ENCODE measurements at regions not wholly inside any gene's neighbourhood (a gene's known extent, or its start where the extent isn't known, plus 50 kb on each side); places are given as distances from the start of the nearest gene placed in this dataset.

GRCh38 chr10:42917821-42918220 lies 135.2 kb downstream of the BMS1 start:
- no peak overlapping the region for H3K4me3 Mint-ChIP-seq
- no peak overlapping the region for H2BK120ac ChIP-seq (ENCODE audit: low read depth, low read length, poor library complexity, severe bottlenecking)
- H3K27me3 ChIP-seq (ENCODE audit: insufficient read depth, low read length), result no peaks in the 10 kb centered on the region
- H2BK12ac ChIP-seq (ENCODE audit: insufficient read length, low read depth, low read length), result no peak overlapping the region
- H2BK15ac ChIP-seq (ENCODE audit: low read depth, low read length), result no peak overlapping the region
- H4K8ac ChIP-seq (replicated peaks; ENCODE audit: insufficient read length, low read depth, low read length), result no peak overlapping the region
- no peak overlapping the region for H2AFZ ChIP-seq (ENCODE audit: low read length)
- H3K4ac ChIP-seq (ENCODE audit: low read depth, low read length), result no peak overlapping the region
- H3K36me3 Mint-ChIP-seq (ENCODE audit: insufficient read depth in 1 of 3, low read depth in 3 of 3), result peaks cover 0 to 12% (median 11%) of the 10 kb centered on the region in 3 experiments; a peak in 5 of 7 replicates
- H4K91ac ChIP-seq (ENCODE audit: insufficient read length, low read depth, low read length), result no peak overlapping the region
- H3K14ac ChIP-seq (ENCODE audit: insufficient read depth, low read length), result no peak overlapping the region
- H3K23me2 ChIP-seq (ENCODE audit: insufficient read length, low read depth, low read length, poor library complexity, severe bottlenecking), result no peaks in the 10 kb centered on the region
- no peak for TF ChIP-seq CTCF (conservative IDR thresholded peaks at IDR 0.05)
- H3K4me1 Mint-ChIP-seq, result no peaks in the 10 kb centered on the region
- no peak overlapping the region for H3K9ac ChIP-seq (ENCODE audit: extremely low read depth, insufficient read length, low read length)
- peaks cover 8% of the 10 kb centered on the region for H3K27me3 Mint-ChIP-seq (ENCODE audit: low read depth)
- no peak overlapping the region for H3K18ac ChIP-seq (ENCODE audit: insufficient read length, low read depth, low read length)
- H3K79me1 ChIP-seq (ENCODE audit: insufficient read depth, low read depth, low read length, poor library complexity, severe bottlenecking), result no peaks in the 10 kb centered on the region
- no peak for DNase-seq
- H3K23ac ChIP-seq (ENCODE audit: insufficient read length, low read depth, low read length), result no peak overlapping the region
- H4K20me1 ChIP-seq (ENCODE audit: control insufficient read depth, insufficient read depth, insufficient read length), result no peaks in the 10 kb centered on the region
- no peaks in the 10 kb centered on the region for H3K9me3 ChIP-seq (ENCODE audit: control insufficient read depth, low read depth, low read length)
- H3K27ac Mint-ChIP-seq, result no peak overlapping the region
- no peak overlapping the region for H2BK20ac ChIP-seq (ENCODE audit: low read depth, low read length, poor library complexity, severe bottlenecking)
- no CpG with 5 or more reads among the region's 2 CpGs for WGBS (ENCODE audit: extremely low coverage, insufficient read length, low lambda C conversion rate)
- H3K79me2 ChIP-seq (ENCODE audit: insufficient read depth, low read length), result no peaks in the 10 kb centered on the region
- H2AK5ac ChIP-seq (ENCODE audit: insufficient read length, low read length), result no peak overlapping the region
- H2BK5ac ChIP-seq (ENCODE audit: insufficient read length, low read length), result no peak overlapping the region
- no peak overlapping the region for H4K5ac ChIP-seq (ENCODE audit: insufficient read length, low read depth, low read length)
- no peak overlapping the region for H3T11ph ChIP-seq (ENCODE audit: low read length)
- peaks cover 22 to 40% of the 10 kb centered on the region in 2 experiments for H3K9me3 Mint-ChIP-seq
- no peaks in the 10 kb centered on the region for H3K4me1 ChIP-seq (ENCODE audit: insufficient read depth, low read length)
- H3K27ac ChIP-seq (ENCODE audit: insufficient read length, low read depth, low read length), result no peak overlapping the region
- H3K56ac ChIP-seq (ENCODE audit: insufficient read length, low read depth, low read length), result no peak overlapping the region
- H3K4me2 ChIP-seq (ENCODE audit: insufficient read depth, insufficient read length, low read length), result no peak overlapping the region

Measured in H9 (cell line).